ENCODE measurements at regions not wholly inside any gene's neighbourhood (a gene's known extent, or its start where the extent isn't known, plus 50 kb on each side); places are given as distances from the start of the nearest gene placed in this dataset.

DNA sequence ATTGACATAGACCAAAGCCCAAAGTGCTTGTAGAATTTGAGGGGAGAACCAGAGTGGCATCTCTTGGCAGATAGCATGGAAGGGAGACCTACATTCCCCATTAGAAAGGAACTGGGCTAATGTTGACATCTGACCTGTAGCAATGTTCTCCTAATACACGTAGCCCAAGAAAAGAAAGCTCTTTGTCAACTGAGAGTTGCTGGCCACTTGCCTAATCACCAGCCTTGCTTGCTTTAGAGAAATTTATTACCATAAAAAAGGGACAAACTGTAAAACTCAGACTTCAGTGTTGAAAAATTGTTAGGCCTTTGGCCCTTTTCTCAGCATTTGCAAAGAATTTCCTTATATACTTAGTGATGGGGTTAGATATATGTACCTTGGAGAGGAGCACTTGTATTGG is 777.5 kb downstream of the MAFB start:
- DNase-seq (ENCODE audit: low spot score), result no peak

DNA sequence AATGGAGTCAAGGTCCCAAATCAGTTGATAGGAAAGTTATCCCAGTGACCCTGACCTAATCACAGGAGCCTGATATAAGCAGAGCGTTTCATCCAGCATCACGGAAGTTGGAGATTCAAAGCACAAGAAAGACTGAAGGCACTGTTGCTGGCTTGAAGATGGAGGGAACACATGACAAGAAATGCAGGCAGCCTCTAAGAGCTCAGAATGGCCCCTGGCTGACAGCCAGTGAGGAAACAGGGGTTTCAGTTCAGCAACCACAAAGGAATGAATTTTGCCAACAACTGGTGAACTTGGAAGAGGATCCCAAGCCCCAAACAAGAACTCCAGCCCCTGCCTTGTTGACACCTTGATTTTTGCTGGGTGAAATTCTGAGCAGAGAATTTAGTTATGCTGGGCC is 778.5 kb downstream of the MAFB start:
- no peak for DNase-seq (ENCODE audit: low spot score)

DNA sequence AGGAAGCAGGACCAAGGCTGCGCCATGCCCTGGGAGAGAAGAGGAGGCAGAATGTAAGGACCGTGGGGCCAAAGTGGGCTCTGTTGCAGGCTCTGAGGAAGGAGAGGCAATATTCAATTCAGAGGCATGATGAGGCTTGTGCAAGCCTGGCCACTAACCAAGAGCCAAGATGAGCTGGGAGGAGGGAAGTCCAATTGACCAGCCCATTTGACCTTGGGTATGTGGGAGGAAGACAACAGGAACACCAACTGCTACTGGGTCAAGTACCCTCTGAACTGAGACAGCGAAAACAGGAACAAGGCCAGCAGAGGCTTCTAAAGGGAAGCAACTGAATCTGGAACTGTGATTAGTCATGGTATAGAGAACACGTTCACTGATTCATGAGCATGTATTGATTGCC is 779.6 kb downstream of the MAFB start:
- DNase-seq (ENCODE audit: low spot score), result no peak

DNA sequence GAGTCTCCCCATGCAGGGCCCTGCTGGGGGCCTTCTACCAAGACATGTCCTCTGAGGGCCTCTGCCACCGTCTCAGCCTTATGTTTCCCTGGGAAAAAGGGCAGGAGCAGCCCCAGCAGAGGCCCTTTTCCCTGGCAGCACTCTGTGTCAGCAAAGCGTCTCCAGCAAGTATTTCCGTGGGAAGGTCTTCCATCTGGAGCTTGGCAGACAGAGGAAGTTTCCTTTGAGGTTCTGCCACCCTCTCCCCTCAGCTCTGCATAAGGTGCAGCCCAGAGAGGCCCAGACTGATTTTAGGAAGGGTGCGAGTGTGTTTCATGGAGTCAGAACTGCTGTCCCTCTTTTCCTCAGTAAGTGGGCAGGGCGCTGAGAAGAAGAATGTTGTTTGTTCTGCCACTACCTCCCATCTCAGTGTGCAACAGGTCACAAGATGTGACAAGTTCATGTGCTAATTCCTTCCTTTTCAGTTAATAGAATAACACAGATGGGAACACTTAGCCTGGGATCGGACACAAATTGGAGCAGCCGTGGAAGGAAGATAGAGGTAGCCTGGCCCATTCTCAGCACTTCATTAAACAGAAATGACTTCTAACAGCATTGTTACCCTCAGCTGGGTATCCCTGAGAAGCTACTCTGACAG is 784.4 kb downstream of the MAFB start:
- DNase-seq (ENCODE audit: low spot score), result no peak

DNA sequence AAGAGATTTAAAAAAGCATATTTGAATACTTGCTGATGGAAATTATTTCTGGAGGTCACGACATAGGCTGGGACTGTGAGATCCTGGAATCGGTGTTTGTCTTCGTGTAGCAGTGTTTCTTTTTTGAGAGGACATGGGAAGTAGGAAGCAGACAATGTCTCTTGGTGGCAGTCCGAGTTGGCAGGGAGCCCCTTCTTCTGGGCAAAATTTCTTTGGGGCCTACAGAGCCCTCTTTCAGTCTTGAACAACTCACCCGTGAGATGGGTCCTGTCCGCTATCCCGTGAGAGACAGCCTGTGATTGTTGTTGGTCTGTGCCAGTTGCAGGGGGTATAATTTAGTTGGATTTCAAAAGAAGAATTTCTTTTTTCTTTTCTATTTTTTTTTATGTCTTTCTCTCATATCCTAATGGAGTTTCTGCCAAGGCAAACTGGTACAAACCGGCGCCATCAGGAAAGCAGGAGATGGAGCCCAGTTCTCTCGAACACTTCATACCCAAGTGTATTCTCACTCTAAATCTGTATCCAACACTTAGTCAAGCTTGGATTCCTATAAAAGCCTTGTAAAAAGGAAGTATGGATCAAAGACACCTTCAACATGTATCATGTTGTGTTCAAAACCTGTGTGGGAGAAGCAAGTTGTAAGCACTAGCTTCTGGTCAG is 785.1 kb downstream of the MAFB start:
- DNase-seq (ENCODE audit: low spot score), result no peak

DNA sequence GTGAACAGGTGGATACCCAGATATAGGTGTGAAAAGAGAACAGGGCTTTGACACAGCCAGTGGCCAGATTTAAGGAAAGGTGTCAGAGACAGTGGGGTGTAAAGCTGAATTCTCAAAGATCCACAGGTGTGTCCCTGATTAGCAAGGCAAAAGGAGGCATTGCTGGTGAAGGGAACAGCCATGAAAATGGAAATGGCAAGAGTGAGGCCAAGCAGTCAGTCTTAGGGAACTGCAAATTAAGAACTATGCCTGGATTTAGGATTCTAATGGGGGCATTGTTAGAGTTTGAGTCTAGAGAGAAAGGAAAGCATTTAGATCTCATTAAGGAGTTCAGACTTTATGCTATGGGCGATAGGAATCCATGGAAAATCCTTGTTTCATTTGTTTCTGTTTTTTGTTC is 789.2 kb downstream of the MAFB start:
- no peak for DNase-seq (ENCODE audit: low spot score)

DNA sequence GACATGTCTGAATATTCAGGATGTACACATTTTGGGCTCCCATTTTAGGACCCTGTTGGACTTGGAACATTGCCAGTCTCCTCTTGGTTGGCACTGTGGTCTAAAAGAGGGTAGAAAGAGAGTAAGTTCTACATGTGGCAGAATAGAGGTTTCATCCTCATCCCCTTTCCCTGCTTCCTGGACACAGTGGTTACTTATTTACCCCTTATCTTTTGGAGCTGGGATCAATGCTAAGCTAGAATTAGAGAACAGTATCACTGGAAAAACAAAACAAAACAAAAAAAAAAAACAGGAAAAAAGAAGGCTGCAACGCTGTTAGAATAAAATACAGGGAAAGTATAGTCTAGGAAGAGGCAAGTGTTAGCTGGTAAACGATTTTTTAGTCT is 790.6 kb downstream of the MAFB start:
- no peak for DNase-seq (ENCODE audit: low spot score)

DNA sequence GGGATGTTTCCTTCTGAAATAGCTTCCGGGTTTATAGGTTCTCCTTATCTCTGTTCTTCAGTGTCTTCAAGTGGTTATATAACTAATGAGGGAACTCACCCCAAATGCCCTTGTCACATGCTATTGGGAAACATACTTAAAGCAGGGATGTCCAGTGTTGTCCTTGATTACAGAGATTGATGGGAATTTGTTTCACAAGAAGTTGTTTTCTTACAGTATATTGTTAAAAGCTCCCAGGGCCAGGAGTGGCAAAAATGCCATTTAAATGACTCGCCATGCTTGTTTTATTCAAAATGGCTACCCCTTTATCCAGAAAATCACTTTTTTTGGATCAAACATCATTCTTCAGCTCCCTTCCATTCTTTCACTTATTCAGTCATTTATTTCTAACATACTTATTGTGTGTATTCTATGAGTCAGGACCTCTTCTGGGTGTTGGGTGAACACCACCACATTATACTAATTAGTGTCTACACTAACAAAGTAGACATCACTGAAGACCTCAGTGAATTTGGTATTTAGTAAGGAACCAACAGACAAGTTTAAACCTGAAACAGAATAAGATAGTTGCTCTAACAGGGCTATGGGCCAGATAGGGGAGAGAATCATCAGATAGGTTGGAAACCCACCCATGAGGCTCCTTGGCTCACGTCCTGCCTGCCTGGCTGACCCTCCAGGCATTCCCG is 791.1 kb downstream of the MAFB start:
- no peak for DNase-seq (ENCODE audit: low spot score)

DNA sequence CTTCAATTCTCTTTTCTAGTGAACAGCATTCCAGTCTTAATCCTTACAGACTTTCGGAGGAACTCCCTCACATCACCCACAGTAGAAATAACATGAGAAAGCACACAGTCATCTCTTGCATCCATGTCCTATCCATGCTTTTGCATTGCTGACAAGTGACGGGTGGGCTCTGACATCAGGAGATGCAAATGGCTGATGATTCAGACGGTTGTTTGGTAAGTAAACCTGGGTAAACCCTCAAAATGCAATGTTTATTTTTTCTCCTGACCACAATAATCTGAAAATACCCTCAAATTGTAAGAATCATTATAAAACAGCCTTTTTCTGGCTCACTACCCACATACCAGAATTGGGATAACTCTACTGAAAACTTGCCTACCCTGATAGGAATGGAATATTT is 792.0 kb downstream of the MAFB start:
- no peak for DNase-seq (ENCODE audit: low spot score)

DNA sequence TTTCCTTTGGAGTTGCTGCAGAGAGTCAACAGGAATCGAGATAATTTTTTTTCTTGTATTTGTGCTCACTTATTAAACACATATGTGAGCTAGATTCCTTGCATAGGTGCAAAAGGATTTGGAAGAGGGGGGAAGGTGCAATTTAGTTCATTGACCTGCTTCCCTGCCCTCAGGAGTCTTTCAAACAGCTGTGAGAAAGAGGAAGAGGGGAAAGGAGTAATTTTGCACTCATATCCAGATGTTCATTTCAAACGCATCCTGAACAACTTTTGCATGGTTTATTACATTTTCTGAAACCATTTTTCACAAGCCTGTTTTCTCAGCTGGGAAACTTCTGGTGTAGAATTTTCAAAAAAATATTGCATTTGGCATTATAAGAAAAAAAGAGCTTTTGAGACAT is 795.0 kb downstream of the MAFB start:
- no peak for DNase-seq (ENCODE audit: low spot score)

DNA sequence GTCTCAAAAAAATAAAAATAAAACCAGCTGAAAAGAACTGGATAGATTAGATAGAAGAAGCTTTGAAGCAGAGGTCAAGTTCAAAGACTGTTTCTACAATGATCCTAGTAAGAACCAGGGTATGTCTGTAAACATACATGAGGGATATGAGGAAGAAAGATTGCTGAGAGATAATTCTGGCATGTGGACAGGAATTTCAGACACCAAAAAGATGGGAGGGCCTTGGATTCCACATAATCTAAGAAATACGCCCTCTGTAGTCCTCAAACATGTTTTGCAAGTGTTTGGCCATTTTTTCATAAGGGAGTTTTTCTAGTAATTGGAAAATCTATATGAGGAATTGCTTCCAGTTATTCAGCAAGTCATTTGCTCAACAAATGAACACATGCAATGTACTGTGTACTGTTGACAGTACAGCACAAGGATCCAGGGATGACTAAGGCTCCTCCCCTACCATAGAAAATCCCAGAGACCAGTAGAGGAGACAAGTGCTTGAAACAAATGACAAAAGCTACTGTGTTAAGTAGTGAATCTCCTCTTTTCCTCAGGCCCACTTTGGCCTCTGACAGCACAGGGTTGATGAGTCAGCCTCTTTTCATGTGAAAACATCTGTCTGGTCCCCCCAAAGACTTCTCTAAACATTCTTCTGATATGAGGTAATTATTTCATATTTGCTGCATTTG is 795.9 kb downstream of the MAFB start:
- no peak for DNase-seq (ENCODE audit: low spot score)

DNA sequence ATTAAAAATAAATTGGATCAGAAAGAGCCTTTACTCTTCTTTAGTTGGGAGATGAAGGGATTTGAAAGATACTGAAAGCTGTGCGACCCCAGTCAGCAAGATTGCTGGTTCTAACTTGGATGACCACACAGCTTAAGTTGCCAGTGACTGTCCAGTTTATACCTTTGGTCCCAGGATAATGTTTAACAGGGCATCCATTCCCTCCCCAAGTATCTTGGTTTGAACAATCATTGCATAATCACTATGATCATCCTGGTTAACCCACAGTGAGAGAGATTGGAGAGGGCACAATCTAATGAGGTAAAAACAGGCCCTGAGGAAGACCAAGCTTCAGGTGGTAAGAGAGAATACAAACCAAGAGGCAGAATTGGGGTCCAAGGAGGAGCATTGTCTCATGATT is 798.3 kb downstream of the MAFB start:
- no peak for DNase-seq (ENCODE audit: low spot score)

DNA sequence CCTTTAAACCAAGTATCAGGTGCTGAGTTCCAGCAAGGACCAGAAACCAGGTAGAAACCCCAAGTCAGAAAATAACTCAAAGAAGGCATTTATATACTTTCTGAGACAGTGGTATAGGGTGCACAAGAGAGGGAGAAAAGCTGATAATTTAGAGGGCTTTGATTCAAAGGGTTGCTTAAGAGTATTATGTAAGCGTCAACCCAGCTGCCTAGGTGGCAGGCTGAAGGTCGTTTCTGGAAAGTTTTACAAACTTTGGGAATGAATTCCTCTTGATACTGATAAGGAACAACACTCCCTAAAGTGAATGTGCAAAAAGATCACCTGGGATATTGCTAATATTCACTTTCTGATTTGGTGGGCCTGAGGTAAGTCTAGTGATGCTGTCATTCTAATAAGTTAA is 800.7 kb downstream of the MAFB start:
- DNase-seq (ENCODE audit: low spot score), result no peak

DNA sequence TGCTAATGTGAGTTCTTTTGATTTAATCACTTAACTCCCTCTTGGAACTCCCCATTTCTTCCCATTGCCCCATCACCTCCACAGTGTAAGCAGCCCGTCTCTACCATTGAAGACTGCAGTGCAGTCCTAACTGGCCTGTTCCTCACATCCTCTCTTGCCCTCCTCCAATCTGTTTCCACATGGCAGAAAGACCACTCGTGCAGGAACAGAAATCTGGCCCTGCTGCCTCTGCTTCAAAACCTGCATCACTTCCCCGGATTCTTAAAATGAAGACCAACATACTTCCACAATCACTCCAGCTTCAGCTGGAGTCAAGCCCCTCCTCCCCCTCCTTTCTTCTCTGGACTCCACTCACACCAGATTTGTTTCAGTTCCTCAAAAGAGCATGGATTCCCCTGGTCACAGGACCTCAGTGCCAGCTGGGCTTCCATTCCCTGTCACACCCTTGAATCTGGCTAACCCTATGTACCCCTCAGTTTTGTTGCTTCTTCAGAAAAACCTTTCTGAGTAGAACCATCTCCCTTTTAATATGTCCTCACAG is 802.3 kb downstream of the MAFB start:
- peak; percentile 9 for DNase-seq (ENCODE audit: low spot score)

DNA sequence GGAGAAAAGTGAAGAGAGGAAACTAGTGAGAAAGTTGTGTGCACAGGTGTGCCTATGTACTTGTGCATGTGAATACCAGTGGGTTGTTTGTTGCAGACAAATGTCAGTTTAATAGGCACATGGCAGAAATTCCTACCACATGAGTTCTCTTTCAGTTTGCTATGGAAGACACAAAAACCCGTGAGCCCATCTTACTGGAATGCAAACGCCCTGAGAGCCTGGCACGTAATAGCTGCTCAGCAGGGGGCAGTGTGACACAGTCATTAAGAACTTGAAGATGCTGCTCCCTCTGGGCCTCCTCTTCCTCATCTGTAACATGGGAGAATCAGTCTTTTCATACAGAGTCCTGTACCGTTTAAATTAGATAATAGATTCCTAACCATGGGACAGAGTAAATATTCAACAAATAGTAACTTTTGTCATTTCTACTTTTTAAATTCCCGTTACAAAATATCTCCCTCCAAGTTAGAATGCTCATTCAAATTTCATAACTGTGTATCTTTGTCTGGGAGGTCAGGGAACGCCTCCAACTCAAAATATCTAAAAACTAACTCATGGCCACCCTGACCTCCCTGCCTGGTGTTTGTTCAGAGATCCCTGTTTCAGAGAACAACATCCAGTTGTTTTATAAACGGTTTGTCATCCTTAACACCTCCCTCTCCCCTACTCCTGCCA is 802.9 kb downstream of the MAFB start:
- peak; percentile 61 for DNase-seq (ENCODE audit: low spot score)

DNA sequence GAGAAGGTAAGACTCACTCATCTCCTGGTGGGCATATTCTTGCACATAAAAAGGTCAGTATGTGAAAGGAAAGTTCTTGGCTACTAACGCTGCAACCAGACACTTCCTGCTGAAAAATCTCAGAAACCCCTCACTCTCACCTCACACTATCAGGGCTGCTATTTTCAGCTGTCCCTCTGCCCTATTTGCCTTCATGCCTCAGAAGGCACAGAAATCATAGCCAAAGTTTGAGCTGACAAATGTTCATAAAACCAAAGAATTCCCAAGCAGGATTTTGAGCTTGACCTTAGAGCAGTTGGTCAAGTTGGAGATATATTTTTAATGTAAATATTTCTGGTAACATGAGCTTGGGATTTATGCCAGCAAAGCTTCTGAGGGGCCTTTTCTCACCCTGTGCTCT is 806.2 kb downstream of the MAFB start:
- DNase-seq (ENCODE audit: low spot score), result no peak

DNA sequence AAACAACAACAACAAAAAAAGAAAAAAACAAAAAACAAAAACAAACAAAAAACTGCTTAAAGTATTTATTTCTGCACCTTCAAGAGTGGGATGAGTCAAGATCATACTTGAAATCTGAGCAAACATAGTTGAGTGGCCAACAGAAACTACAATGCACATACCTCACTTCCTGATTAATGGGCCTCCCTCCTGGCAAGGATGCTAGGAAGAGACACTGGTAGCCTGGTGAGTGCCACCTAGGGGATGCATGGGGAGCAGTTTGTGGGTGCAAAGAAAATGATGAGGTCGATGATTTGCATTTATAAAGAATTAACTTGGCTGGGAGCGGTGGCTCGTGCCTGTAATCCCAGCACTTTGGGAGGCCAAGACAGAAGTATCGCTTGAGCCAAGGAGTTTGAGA is 808.1 kb downstream of the MAFB start:
- peak; percentile 22 for DNase-seq (ENCODE audit: low spot score)

DNA sequence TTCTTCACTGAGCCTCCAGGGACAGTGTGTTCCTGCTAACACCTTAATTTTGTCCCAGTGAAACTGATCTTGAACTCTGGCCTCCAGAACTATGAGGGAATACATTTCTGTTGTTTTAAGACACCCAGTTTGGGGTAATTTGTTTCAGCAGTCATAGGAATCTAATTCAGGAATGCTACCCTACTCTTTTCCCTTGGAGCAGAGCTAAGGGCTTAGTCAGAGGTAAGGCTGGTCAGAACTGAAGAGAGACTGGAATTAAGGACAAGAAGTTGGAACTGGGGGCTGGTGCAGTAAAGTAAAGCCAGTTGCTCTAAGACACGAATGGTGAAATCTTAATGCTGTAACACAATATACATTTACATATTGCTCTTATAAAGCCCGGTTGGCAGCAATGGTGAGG is 809.7 kb downstream of the MAFB start:
- no peak for DNase-seq (ENCODE audit: low spot score)

DNA sequence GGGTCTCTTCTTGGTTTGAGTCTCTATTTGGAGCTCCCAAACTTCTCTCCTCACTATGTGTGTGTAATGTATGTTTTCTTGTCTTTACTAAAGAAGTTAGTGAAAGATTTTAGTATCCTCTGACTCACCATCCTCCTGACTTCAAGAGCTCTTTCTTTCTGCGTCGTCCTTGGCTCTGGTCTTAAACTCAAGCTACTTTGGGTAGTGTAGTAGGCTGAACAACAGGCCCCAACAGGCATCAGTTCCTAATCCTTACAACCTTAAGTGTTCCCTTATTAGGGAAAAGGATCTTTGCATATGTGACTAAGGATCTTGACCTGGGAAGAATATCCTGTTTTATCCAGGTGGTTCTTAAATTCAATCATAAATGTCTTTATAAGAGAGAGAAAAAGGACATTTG is 810.2 kb downstream of the MAFB start:
- DNase-seq (ENCODE audit: low spot score), result no peak

DNA sequence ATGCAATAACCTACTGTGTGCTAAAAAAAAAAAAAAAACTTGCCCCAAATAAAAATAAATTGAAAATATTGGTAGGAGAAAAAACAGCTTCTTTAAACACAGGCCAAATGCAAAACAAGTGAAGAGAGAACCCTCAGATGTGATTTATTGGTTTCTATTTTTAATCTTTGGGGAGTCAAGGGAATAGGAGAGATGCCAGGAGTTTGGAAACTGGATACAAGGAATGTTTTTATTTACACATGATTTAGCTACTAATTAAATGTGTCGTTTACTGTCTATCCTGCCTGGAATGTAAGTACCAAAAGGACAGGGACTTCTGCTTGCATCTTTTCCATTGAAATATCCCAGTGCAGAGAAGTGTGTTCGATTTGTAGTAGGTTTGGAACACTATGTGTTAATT is 810.7 kb downstream of the MAFB start:
- no peak for DNase-seq (ENCODE audit: low spot score)

DNA sequence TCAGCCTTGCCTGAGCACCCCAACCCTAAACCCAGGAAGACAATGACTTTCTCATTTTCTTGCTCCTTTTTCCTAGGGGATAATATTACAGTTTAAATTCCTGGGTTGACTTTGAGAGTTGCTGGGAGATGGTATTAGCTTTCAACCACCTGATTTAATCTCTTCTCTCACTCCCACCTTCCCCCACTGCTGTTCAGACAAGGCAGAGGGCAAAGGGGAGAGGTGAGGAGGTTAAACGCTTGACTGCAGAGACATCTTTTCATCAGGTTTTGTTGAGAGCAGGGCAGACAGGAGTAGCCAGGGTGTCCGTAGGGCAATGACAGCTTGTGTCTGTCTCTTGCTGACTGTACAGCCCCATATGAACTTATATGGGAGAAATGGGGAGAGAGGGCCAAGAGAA is 811.2 kb downstream of the MAFB start:
- DNase-seq (ENCODE audit: low spot score), result no peak

DNA sequence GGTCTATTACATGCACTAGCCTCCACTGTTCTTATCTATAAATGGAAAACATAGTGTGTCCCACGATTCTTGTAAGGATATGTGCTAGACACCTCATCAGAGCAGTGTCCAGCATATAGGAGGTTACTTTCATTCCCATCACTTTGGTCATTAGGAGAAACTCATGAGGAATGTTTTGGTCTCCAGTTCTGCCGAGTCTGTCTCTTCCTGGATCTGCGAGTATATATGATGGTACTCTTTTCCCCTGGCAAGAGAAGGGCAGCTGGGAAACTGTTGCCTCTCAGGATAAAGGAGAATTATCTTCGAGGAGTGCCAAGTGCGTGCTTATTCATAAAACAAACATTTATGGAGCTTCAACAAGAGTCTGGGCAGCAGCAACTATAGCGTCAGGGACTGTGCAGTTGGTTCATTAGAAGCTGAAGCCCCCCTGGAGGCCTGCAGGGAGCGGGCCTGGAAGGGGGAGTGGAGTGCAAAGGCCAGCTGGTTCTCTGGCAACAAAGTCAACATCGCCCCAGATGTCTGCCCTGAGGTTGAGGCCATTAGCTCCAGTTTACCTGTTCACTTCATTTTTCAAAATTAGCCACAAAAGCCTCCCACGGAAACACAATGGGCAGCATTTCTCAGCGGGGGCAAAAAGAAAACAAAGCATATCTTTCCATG is 811.9 kb downstream of the MAFB start:
- no peak for DNase-seq (ENCODE audit: low spot score)
